OCI-LY7 (cell line): ENCODE measurements at regions not wholly inside any gene's neighbourhood (a gene's known extent, or its start where the extent isn't known, plus 50 kb on each side); places are given as distances from the start of the nearest gene placed in this dataset.

Source experiments
- BruUV-seq: library from RNA; stranded (reverse); fragments of 400-500 nt; replicated peaks from 2 replicates; lab custom pipeline; 2021; lab: Mats Ljungman, UMichigan
- CTCF ChIA-PET: fragments of 300-600 bp; sonication (Branson Sonifier 250); formaldehyde crosslinking; loops from one replicate; lab custom pipeline; 2022; ENCODE audit warnings: antibody characterized with exemption; ENCODE audit not compliant: unreplicated experiment; lab: Charles Lee
- POLR2A ChIA-PET: fragments of 300-600 bp; sonication (Branson Sonifier 250); formaldehyde crosslinking; loops from one replicate; lab custom pipeline; 2022; ENCODE audit warnings: antibody characterized with exemption; lab: Charles Lee
- DNase-seq: peaks from one replicate; pipeline ENCODE4 v3.0.0-alpha.2; 2015; ENCODE audit warnings: low spot score
- H2AFZ ChIP-seq: fragments of 200-600 bp; sonication (generic), shearing (Covaris generic); 2 replicates; pipeline ENCODE4 v1.6.1; 2014; ENCODE audit warnings: mild to moderate bottlenecking, antibody characterized with exemption, low read length, moderate library complexity
- H3K27ac ChIP-seq: fragments of 200-600 bp; sonication (generic); 2 replicates; pipeline ENCODE4 v1.5.1; 2014; ENCODE audit warnings: mixed run types, low read depth, mild to moderate bottlenecking, moderate library complexity, low read length, inconsistent platforms; ENCODE audit not compliant: poor library complexity, severe bottlenecking
- H3K36me3 ChIP-seq: fragments of 200-600 bp; sonication (generic); 2 replicates; pipeline ENCODE4 v1.6.1; 2014; ENCODE audit warnings: mild to moderate bottlenecking, antibody characterized with exemption, low read length, moderate library complexity, mixed read lengths; ENCODE audit not compliant: insufficient read depth
- H3K4me1 ChIP-seq: fragments of 200-600 bp; sonication (generic); 2 replicates; pipeline ENCODE4 v1.5.1; 2014; ENCODE audit warnings: mild to moderate bottlenecking, low read length; ENCODE audit not compliant: insufficient read depth, poor library complexity, severe bottlenecking
- H3K4me2 ChIP-seq: fragments of 200-600 bp; sonication (generic); 2 replicates; pipeline ENCODE4 v1.6.1; 2014; ENCODE audit warnings: mild to moderate bottlenecking, low read length
- H3K4me3 ChIP-seq: fragments of 200-600 bp; sonication (generic); 2 replicates; pipeline ENCODE4 v1.5.1; 2014; ENCODE audit warnings: mild to moderate bottlenecking, low read depth, low read length; ENCODE audit not compliant: poor library complexity, severe bottlenecking
- H3K79me2 ChIP-seq: fragments of 200-600 bp; sonication (generic); 2 replicates; pipeline ENCODE4 v1.6.1; 2016; ENCODE audit warnings: low read depth, mild to moderate bottlenecking, low read length, moderate library complexity, mixed read lengths; ENCODE audit not compliant: insufficient read depth
- H3K9me2 ChIP-seq: fragments of 200-600 bp; sonication (generic); 2 replicates; pipeline ENCODE4 v1.6.1; 2016; ENCODE audit warnings: mild to moderate bottlenecking, low read length, mixed read lengths; ENCODE audit not compliant: insufficient read depth
- H3K9me3 ChIP-seq: fragments of 200-600 bp; sonication (generic); 2 replicates; pipeline ENCODE4 v1.6.1; 2014; ENCODE audit warnings: mild to moderate bottlenecking, mixed run types, low read length, mixed read lengths
- H4K20me1 ChIP-seq: fragments of 200-600 bp; sonication (generic); 2 replicates; pipeline ENCODE4 v1.6.1; 2014; ENCODE audit warnings: mild to moderate bottlenecking, antibody characterized with exemption, low read length, moderate library complexity, mixed read lengths; ENCODE audit not compliant: insufficient read depth
- CTCF ChIP-seq: fragments of 200-600 bp; sonication (generic); conservative IDR thresholded peaks from 2 replicates; pipeline ENCODE4 v1.5.1; 2014; ENCODE audit warnings: mild to moderate bottlenecking, antibody characterized with exemption, low read length, moderate library complexity, mixed read lengths
- EZH2phosphoT487 ChIP-seq: fragments of 200-600 bp; sonication (generic); IDR thresholded peaks from 2 replicates; pipeline ENCODE4 v1.6.1; 2018; ENCODE audit warnings: low read depth, borderline replicate concordance, mild to moderate bottlenecking, mixed run types, antibody characterized with exemption, low read length, moderate library complexity, mixed read lengths
- intact Hi-C: fragments of 100-400 bp; cut with micrococcal nuclease; formaldehyde crosslinking; loops from one replicate; pipeline ENCODE4 v1.10.0; 2022; ENCODE audit not compliant: unreplicated experiment

GRCh38 chr14:98545181-98545580, 726.8 kb downstream of the BCL11B start:
- no peak overlapping the region for H3K4me3 ChIP-seq
- no peak overlapping the region for H3K27ac ChIP-seq
- no peaks in the 10 kb centered on the region for H3K79me2 ChIP-seq
- CTCF ChIA-PET: no interaction called here
- TF ChIP-seq EZH2phosphoT487 (no peak), CTCF (no peak)
- H4K20me1 ChIP-seq: no peaks in the 10 kb centered on the region
- H3K36me3 ChIP-seq: no peaks in the 10 kb centered on the region
- intact Hi-C loops: no loop called here
- no peak overlapping the region for H3K4me2 ChIP-seq
- DNase-seq: no peak
- H3K9me2 ChIP-seq: no peaks in the 10 kb centered on the region
- no TSS peak for BruUV-seq
- no peaks in the 10 kb centered on the region for H3K9me3 ChIP-seq
- no peaks in the 10 kb centered on the region for H3K4me1 ChIP-seq
- POLR2A ChIA-PET: no interaction called here
- no peak overlapping the region for H2AFZ ChIP-seq

- H3K79me2 ChIP-seq: no peaks in the 10 kb centered on the region
- H3K4me3 ChIP-seq: no peak overlapping the region
- no peaks in the 10 kb centered on the region for H3K9me2 ChIP-seq
- TF ChIP-seq EZH2phosphoT487 (no peak), CTCF (no peak)
- H4K20me1 ChIP-seq: no peaks in the 10 kb centered on the region
- H3K36me3 ChIP-seq: no peaks in the 10 kb centered on the region
- CTCF ChIA-PET: no interaction called here
- H3K4me1 ChIP-seq: no peaks in the 10 kb centered on the region
- H2AFZ ChIP-seq: no peak overlapping the region
- H3K27ac ChIP-seq: no peak overlapping the region
- intact Hi-C loops: no loop called here
- POLR2A ChIA-PET: no interaction called here
- no peaks in the 10 kb centered on the region for H3K9me3 ChIP-seq
- no peak for DNase-seq
- BruUV-seq: no TSS peak
- H3K4me2 ChIP-seq: no peak overlapping the region
Observed at GRCh38 chr14:98548071-98548686, 723.8 kb downstream of the BCL11B start.

- no peaks in the 10 kb centered on the region for H3K79me2 ChIP-seq
- intact Hi-C loops: no loop called here
- no peaks in the 10 kb centered on the region for H3K4me1 ChIP-seq
- BruUV-seq: no TSS peak
- H3K27ac ChIP-seq: no peak overlapping the region
- no peaks in the 10 kb centered on the region for H4K20me1 ChIP-seq
- H3K4me3 ChIP-seq: no peak overlapping the region
- no peaks in the 10 kb centered on the region for H3K9me3 ChIP-seq
- DNase-seq: no peak
- H2AFZ ChIP-seq: no peak overlapping the region
- no peak for TF ChIP-seq CTCF
- no peak for TF ChIP-seq EZH2phosphoT487
- POLR2A ChIA-PET: interaction anchor here (1.4 kb wide), 1 partner anchor 12 kb away, joined by 4 read pairs; no protein-coding TSS in a partner anchor
- no peaks in the 10 kb centered on the region for H3K36me3 ChIP-seq
- CTCF ChIA-PET: no interaction called here
- H3K4me2 ChIP-seq: no peak overlapping the region
- no peaks in the 10 kb centered on the region for H3K9me2 ChIP-seq
Observed at GRCh38 chr14:98551028-98551427, 721.0 kb downstream of the BCL11B start.
